ENCODE measurements at regions not wholly inside any gene's neighbourhood (a gene's known extent, or its start where the extent isn't known, plus 50 kb on each side); places are given as distances from the start of the nearest gene placed in this dataset.

GRCh38 chr12:108066583-108067577 lies 62.2 kb upstream of the WSCD2 start:
- DNase-seq (ENCODE audit: low read depth in 4 of 4, low spot score in 2 of 4), result no peak

- DNase-seq (ENCODE audit: low read depth in 4 of 4, low spot score in 2 of 4), result no peak
Measured at GRCh38 chr12:108069651-108070165, 59.4 kb upstream of the WSCD2 start.

GRCh38 chr12:108075561-108075960 lies 53.5 kb upstream of the WSCD2 start:
- no peak for DNase-seq (ENCODE audit: low read depth in 4 of 4, low spot score in 2 of 4)

- no peak for DNase-seq (ENCODE audit: low read depth in 4 of 4, low spot score in 2 of 4)
Measured at GRCh38 chr12:108076556-108076955, 52.5 kb upstream of the WSCD2 start.

- no peak for DNase-seq (ENCODE audit: low read depth in 4 of 4, low spot score in 2 of 4)
Measured at GRCh38 chr12:108078428-108078827, 50.7 kb upstream of the WSCD2 start.

All from left renal cortex interstitium (tissue), 4 donors.